T-helper 1 cell treated with Interleukin-12 subunit alpha and Interleukin-12 subunit beta and Interleukin-4 antibody, amounts not matched to agents 30 ng/mL and 1 ng/mL, for 36 hours (primary cell): ENCODE measurements at regions not wholly inside any gene's neighbourhood (a gene's known extent, or its start where the extent isn't known, plus 50 kb on each side); places are given as distances from the start of the nearest gene placed in this dataset.

Source experiments
- intact Hi-C: fragments of 100-400 bp; cut with micrococcal nuclease; formaldehyde crosslinking; loops from one replicate; pipeline ENCODE4 v1.15.1; 2024

DNA sequence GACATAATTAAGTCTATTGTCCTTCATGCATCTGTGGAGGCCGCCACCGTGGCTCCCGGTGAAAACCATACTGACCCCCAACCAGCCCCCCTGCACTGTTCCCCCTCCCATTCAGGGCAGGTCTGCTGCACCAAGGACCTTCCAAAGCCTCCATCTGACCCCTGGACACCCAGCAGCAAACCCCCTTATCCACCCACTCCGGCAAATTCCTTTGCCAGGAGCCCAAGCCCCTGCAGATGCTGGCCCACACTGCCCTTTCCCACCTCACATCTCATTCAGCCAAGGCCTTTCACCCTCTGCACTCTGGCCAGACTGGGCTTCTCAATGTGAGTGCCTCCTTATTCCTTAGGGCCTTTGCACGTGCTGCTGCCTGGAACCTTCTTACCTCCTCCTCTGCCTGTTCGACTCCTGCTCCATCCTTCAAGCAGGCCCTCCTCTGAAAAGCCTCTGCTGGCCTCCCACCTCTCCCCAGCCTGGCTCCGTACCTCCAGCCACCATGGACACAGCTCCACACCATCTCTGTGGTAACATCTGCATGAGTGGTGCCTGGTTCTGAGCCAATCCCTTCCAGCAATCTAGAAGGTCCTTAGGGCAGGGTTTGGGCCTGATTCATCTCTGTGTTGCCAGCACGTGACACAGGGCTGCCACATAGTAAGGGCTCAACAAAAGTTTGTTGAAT lies 230.7 kb downstream of the BCL11B start:
- intact Hi-C loops = no loop called here

DNA sequence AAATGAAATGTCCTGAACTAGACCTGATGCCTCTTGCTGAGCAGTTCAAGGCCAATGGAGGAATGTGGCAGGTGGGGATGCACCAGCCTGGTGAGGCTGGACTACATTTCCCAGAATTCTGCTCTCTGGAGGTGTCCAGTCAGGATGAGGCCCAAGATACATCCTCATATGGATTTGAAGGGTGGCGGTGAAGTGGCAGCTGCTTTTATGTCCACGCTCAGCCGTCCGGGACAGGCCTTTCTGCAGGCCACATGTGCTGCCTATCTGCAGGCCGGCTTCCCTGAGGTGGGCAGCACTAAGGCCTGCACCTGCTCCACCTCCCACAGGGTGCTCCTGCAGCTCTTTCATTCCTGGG lies 230.2 kb downstream of the BCL11B start:
- intact Hi-C loops = no loop called here

DNA sequence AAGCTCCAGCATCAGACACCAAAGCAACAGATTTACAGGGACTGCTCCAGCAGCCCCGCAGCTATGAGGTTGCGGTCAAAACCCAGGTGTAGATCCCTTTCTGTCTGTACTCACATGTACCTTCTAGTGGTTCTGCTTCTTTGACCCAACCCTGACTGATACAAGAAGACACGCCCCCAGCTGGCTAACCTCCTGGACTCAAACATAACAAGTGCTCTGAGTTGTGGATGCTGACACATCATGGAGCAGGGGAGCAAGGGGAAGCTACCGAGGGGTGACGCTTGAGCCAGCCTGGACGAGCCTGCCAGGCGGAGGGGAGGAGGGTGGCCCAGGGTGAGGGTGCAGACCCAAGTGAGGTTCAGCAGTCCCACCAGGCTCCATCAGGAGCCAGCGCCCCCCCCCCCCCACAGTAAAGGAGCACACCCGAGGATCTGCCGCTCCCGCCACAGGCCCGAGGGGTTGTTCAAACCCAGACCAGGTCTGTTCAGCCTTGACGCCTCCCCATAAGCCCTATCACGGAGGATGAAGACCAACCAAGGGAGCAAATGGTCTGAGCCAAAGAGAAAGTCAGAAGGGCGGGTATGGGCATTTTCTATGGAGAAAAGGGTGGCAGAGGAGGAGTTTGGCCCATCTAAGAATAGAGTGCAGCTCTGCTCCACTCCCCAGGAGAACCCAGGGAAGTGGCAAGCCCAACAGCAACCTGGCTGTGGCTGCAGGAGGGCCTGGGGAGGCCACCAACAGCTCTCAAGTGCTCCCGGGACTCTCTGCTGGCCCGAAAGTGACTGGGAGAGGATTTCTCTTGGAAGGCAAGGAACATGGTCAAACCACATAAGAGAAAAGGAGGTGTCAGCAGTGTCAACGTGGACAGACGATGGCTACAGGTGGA lies 229.4 kb downstream of the BCL11B start:
- intact Hi-C loops = no loop called here

DNA sequence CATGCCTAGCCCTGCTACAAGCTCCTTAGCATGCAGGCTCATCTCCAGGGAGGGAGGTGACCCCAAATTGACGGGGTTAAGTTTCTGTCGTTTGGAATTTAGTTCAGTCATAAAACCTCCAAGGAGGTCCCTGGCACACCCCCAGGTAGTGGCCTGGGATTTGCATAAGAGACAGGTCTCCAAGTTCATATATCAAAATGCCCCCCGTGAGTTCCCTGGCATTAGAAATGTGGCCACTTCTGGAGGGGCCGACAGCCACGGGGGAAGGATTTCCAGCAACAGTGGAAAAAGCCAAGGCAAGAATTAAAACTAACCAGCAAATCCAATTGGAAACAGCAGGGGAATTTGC lies 228.8 kb downstream of the BCL11B start:
- intact Hi-C loops = no loop called here

DNA sequence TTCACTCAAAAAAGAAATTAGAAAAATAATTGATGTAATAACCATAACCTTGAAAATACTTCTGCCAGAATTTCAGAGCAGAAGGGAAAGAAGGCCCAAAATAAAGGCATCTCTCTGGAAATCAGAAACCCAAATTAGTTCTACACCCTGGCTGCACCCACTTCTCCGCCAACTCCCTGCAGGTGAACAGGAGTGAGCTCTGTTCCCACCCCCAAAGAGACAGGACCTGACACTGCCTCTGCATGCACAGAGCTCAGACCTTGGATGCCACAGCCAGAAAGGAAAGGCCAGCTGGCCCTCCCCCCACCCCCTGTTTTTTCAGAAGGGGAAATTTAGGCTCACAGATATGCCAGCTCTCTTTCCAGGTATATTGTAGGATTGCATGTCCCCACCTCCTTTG lies 228.2 kb downstream of the BCL11B start:
- intact Hi-C loops = no loop called here

DNA sequence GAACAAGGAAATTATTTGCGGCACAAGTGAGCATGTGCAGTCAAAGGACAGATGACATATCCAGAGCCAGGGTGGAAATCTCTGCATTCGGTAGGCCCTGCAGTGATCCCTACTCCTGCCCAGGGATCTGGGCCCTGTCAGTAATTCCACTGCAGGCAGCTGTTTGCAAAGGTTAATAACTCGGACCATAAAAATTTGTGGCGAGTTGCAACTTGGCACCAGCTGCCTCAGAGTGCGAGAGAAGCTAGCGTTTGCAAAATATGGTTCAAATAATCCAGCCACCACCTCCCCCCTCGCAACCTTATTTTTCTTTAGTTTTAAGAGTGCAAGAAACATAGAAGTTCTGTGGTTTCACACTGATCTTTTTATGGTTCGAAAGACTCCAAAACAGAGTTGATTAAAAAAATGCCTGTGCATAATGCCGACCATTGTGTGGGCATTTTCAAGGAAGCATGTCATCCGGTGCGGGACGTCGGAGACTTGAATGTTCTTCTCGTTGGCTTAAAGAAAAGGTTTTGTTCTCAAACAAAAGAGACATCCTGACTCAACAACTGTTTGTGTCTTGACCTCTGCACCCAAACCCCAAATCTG lies 224.5 kb downstream of the BCL11B start:
- intact Hi-C loops = no loop called here

DNA sequence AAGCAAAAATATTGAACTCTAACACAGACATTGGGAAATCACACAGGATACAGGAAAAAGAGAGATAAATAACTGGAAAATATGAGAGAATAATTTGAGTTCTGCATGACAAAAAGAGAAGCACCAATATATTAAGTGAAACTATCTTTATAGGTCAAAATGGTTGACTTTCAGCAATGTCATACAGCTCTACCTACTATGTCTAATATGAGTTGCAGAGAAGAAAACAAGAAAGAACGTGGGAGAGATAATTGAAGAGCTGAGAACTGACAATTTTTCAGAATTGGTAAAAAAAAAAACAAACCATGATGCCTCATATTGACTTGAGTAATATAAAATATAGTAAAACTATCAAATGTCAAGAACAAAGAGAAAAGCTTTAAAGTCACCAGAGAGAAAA lies 221.7 kb downstream of the BCL11B start:
- intact Hi-C loops = no loop called here

DNA sequence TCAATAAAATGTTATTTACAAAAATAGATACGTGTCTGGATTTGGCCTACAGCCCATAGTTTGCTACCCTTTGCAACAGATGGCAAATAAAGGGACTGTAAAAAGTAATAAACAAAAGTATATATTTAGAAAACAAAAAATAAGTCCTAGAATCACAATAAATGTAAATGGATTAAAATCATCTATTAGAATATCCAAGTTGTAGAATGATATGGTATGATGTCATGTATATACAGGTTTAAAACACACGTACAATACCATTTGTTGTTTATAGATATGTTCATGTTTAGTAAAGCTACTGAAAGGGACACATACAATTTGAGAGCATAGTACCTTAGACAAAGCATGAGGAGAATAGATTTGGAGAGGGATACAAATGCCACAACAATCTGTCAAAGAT lies 219.5 kb downstream of the BCL11B start:
- intact Hi-C loops = no loop called here

DNA sequence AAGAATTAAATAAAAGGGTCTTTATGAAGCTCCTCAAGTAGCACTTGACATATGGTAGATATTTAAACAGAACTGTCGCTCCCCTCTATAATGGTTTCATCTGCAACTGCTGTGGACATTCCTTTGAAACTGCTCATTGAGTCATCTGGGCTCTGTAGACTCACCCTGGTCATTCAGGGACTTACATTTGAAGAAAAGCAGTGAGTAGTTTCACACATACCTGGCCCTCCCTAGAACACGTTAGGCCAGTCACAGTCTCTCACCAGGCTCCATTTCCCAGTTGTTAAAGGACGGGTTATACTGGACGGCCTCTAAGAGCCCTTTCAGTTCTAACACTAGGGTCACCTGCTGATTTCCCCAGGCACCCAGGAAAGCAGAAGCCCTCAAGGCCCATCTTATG lies 217.0 kb downstream of the BCL11B start:
- intact Hi-C loops = no loop called here

DNA sequence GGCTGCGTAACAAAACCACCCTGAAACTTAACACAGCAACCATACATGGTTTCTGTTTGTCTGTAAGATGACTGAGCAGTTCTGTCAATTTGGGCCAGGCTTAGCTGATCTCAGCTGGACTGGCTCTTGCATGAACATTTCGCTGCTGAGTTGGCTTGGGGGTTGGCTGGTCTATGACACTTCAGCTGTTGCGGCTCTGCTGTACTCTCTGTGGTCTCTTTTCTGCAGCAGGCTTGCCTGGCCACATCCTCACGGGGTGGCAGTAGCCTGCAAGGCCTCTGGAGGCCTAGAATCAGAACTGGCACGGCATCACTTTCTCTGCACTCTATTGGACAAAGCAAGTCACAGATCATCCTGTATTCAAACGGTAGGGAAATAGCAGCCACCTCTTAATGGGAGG lies 216.2 kb downstream of the BCL11B start:
- intact Hi-C loops = no loop called here

DNA sequence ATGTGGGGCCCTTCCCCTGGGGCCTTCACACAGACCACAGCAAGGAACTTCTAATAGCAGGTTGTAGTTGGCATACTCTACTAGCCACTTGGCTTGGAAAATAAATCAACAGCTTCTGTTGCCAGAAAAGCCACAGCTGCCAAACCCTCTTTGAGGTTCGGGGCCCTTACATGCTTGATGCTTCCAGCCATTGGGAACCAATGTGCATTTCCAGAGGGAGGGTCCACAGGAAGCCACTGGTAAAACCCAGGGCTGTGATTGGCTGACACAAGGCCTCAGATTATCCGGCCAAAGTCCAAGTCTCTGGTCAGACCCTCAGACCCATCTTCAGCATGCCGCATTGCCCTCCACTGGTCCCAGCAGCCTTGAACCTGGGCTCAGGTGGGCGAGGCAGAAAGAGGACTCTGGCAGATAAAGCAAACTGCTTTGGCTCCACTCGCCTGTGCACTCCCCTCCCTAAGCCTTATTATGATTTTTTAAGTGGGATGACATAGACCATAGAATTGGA lies 214.4 kb downstream of the BCL11B start:
- intact Hi-C loops = no loop called here

DNA sequence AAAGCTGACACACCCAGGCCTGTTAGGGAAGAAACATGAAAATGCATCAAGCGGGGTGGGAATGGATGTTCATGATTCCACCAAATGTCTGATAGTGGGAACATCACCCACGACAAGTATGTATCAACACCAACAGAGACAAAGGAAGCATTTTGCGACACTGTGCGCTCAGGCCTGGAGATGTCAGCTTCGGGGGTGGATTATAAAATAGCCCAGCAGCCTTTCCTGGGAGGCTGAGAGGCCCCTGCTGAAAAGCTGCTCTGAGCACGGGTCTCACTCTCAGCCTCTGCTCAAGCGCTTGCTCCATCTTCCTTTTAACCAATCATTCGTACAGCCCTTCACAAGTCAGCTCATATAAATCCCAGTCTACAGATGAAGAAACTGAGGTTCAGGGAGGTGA lies 213.5 kb downstream of the BCL11B start:
- intact Hi-C loops = no loop called here

DNA sequence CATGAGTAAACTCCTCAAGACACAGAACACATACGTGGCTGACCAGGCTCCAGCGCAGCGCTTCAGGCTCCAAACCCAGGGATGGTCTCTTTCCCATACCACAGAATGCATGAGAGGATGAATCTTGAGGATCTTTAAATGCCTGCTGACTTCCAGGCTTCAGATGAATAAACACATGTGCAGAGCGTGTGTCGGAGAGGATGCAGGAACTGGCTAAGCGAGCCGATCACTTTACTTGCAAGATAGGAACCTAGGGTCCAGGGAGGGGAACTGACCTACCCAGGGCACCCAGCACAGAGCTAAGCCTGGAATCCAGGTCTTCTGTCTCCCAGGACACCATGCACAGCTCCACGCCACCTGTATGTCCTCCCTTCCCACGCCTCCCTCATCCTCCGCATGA lies 209.8 kb downstream of the BCL11B start:
- intact Hi-C loops = no loop called here

DNA sequence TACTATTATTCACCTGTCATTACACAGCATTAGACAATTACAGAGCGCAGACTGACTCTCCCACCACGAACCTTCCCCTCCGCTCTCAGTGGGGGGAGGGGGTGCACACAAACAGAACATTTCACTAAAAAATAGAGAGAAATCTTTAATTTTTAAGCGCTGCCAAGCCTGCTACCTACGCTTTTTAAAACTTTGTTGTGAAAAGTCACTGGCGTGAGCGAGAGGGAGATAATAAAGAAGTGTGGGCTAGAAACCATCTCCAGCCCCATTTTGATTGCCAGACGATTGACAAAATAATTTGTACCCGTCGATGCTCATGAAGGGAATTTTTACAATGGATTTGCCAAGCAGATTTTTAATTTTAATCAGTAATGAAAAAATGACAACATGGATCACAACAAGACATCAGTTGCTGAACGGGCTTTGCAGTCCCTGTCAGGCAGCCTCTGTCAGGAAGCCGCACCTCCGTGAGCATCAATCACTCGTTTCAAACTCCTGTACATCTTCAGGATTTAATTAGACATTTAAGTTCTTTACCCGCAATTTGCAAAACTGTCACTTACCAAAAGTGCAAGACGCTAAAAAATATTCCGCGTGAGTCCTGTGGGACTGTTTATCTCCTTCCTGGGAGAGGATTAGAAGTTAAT lies 209.1 kb downstream of the BCL11B start:
- intact Hi-C loops = no loop called here

DNA sequence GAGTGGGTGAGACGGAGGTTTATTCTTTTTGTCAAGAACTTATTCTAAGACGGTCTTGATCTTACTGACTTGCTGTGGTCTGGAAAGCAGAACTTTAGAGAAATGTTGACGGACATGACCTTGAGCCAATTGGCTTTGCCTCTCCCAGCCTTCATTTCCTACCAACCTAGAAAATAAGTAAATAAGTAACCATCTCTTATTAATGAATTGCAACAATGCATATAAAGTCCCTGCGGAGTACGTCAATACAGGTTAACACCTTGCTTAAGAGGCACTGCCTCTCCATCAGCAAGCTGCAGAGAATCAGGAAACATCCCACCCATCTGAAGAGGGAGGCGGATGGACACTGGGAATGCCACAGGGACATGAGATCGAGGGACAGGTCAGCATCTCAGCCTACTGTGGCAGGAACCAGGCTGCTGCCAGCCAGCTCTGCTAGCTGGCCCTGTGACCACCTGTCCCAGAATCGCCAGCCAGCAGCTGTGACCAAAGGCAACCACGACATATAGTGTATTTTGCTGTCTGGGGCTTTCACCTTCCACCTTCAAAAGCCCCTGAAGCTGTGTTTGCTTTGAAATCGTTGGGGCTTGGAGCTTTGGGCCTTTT lies 208.3 kb downstream of the BCL11B start:
- intact Hi-C loops = no loop called here

DNA sequence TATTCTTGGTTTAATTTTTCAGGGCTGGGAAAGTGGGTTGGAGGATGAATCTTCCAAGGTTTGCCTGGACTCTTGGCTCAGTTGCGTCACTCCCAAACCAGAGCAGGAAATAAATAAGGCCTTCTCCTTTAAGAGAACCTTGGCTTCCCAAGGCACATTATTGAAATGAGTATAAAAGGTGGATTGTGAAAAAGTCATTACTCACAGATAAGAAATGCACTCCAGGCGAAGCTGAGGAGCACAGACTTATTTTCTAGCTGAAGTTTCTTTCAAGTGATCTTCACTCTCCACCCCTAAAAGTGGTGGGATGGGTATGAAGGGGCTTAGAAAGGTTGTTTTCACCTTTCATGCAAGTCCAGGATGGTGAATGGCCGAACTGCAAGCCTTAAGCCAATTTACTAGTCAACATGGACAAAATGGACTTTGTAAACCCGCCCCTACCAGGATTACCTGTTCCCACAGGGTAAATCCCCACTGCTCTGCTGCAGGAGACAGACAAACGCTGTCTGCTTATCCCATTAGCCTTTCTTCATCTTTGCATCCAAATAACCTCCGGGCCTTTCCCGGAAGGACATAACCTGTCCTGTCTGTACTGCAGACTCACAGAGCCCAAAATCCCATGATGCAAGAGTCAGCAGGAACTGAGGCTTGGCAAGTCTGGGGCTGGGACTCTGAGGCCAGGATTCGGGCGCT lies 207.6 kb downstream of the BCL11B start:
- intact Hi-C loops = no loop called here

DNA sequence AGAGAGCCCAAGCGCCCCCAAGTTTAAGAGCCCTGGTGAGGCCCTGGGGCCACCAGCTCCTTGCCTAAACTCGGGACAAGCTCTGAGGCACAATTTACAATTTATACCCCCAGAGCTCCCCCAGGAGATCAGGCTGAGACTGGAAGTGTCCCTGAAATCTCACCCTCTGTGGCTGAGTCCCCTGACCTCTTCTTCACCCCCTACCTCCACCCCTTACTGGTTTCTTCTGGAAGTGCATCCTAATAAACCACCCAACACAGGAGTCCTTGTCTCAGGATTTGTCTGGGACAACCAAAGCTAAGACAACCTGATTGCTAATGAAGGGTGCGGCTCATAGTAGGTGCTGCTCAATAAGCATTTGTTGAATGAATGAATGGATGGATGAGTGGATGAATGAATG lies 206.4 kb downstream of the BCL11B start:
- intact Hi-C loops = no loop called here

DNA sequence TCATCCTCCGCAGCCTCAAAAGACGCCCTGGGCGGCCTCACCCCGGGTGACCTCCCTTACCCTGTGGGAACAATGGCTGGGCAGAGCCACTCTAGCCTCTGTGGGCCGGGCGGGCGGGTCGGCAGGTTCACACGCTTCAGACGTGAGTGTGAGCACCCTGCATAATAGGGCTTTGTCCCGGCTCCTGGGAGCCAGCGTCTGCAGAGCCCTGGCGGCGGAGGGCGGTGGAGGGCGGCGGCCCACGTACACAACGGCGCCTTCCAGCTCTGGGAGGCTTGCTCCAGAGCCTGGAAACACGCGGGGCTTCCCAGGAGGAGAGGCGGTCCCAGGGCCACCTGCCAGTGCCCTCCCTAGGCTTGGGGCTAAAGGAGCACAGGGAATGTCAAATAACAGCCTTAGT lies 205.6 kb downstream of the BCL11B start:
- intact Hi-C loops = no loop called here

DNA sequence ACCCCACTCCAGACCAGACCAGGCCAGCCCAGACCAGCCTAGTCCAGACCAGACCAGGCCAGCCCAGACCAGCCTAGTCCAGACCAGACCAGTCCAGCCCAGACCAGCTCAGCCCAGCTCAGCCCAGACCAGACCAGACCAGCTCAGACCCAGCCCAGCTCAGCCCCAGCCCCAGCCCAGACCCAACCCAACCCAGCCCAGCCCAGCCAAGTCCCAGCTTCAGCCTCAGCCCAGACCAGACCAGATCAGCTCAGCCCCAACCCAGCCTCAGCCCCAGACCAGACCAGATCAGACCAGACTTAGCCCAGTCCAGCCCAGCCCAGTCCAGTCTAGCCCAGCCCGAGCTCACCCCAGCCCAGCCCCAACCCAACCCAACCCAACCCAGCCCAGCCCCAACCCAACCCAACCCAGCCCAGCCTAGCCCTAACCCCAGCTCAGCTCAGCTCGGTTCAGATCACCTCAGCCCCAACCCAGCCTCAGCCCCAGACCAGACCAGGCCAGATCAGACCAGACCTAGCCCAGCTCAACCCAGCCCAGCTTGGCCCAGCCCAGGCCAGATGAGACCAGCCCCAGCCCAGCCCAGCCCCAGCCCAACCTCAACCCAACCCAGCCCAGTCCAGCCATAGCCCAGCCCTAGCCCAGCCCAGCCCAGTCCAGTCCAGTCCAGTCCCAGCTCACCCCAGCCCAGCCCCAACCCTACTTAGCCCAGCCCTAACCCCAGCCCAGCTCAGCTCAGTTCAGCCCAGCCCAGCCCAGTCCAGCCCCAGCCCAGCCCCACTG lies 204.7 kb downstream of the BCL11B start:
- intact Hi-C loops = no loop called here

DNA sequence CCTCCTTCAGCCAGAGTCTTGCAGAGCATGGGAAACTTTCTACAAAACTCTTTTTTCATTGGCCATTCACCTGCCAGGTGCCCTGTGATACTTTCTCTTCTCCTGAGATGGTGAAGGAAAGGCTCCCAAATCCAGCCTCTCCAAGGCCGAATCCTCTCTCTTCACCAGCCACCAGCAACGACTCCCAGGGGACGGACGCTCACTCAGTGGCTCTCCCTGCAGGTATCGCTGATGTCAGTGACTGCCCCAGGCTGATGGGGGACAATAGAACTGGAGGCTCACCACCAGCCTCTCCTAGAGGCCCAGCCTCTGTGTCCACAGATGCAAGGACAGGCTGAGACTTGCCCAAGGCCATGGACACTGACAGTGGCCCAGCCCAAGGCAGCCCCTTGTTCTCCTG lies 204.1 kb downstream of the BCL11B start:
- intact Hi-C loops = no loop called here
